HEK293 (cell line): ENCODE measurements at regions not wholly inside any gene's neighbourhood (a gene's known extent, or its start where the extent isn't known, plus 50 kb on each side); places are given as distances from the start of the nearest gene placed in this dataset.

Source experiments
- CTCF ChIA-PET: fragments of 350-600 bp; formaldehyde crosslinking; extraction: SDS; loops from one replicate; lab custom pipeline; 2021; ENCODE audit warnings: antibody characterized with exemption; lab: Yijun Ruan, JAX
- POLR2A ChIA-PET: fragments of 300-600 bp; formaldehyde crosslinking; extraction: SDS; loops from one replicate; lab custom pipeline; 2020; ENCODE audit warnings: antibody characterized with exemption, inconsistent platforms; lab: Yijun Ruan, JAX
- H3K27ac ChIP-seq: fragments of 200-500 bp; sonication (Bioruptor generic); 2 replicates; pipeline ENCODE4 v1.5.1; 2014; ENCODE audit warnings: low read depth, low read length, control low read depth, inconsistent platforms; ENCODE audit errors: extremely low read depth
- H3K36me3 ChIP-seq, 2 experiments: fragments of 200-500 bp in 1 of 2; sonication (Bioruptor generic) in 1 of 2; 1 replicate in 1 of 2; 2 replicates in 1 of 2; pipeline ENCODE4 v1.5.1; 2014 to 2017; ENCODE audit warnings: inconsistent platforms in 2 of 2, low read length in 2 of 2; ENCODE audit not compliant: control insufficient read depth in 2 of 2, insufficient read depth in 1 of 2
- H3K4me1 ChIP-seq: fragments of 200-500 bp; sonication (Bioruptor generic); 2 replicates; pipeline ENCODE4 v1.5.1; 2014; ENCODE audit warnings: mild to moderate bottlenecking, low read length, inconsistent platforms; ENCODE audit not compliant: control insufficient read depth, insufficient read depth
- H3K4me3 ChIP-seq: 2 replicates; pipeline ENCODE4 v1.5.1; 2011; ENCODE audit warnings: low read depth, mild to moderate bottlenecking, control low read depth, low read length, moderate library complexity
- H3K9me3 ChIP-seq: fragments of 200-500 bp; sonication (Bioruptor generic); 2 replicates; pipeline ENCODE4 v1.5.1; 2014; ENCODE audit warnings: low read depth, low read length, inconsistent platforms; ENCODE audit not compliant: control insufficient read depth, insufficient read depth
- KLF7 ChIP-seq: fragments of 450-650 bp; formaldehyde crosslinking; IDR thresholded peaks from 2 replicates; pipeline ENCODE4 v1.5.1; 2016; ENCODE audit warnings: missing biosample characterization, missing genetic modification characterization, borderline replicate concordance
- MYNN ChIP-seq: fragments of 450-650 bp; formaldehyde crosslinking; IDR thresholded peaks from 2 replicates; pipeline ENCODE4 v1.5.1; 2016; ENCODE audit warnings: missing biosample characterization, missing genetic modification characterization, borderline replicate concordance
- TCF7L2 ChIP-seq: IDR thresholded peaks from 2 replicates; pipeline ENCODE4 v1.6.1; 2011; ENCODE audit warnings: low read depth, mild to moderate bottlenecking, inconsistent platforms, low read length, moderate library complexity, borderline replicate concordance
- ZBTB21 ChIP-seq: fragments of 450-650 bp; formaldehyde crosslinking; IDR thresholded peaks from 2 replicates; pipeline ENCODE4 v1.5.1; 2017; ENCODE audit warnings: missing biosample characterization, missing genetic modification characterization
- ZNF132 ChIP-seq: fragments of 450-650 bp; formaldehyde crosslinking; IDR thresholded peaks from 2 replicates; pipeline ENCODE4 v1.5.1; 2017; ENCODE audit warnings: missing biosample characterization, missing genetic modification characterization, borderline replicate concordance
- ZNF239 ChIP-seq: fragments of 450-650 bp; formaldehyde crosslinking; IDR thresholded peaks from 2 replicates; pipeline ENCODE4 v1.5.1; 2016; ENCODE audit warnings: missing biosample characterization, missing genetic modification characterization
- ZNF610 ChIP-seq: fragments of 450-650 bp; formaldehyde crosslinking; IDR thresholded peaks from 2 replicates; pipeline ENCODE4 v1.5.1; 2016; ENCODE audit warnings: missing biosample characterization, missing genetic modification characterization, borderline replicate concordance
- ZNF785 ChIP-seq: fragments of 450-650 bp; formaldehyde crosslinking; IDR thresholded peaks from 2 replicates; pipeline ENCODE4 v1.5.1; 2016; ENCODE audit warnings: missing biosample characterization, missing genetic modification characterization
- TF ChIP-seq, protein P1 (sequence below): fragments of 450-650 bp; formaldehyde crosslinking; IDR thresholded peaks from 2 replicates; pipeline ENCODE4 v1.5.1; 2017; ENCODE audit warnings: missing biosample characterization, missing genetic modification characterization
- TF ChIP-seq, protein P2 (sequence below): fragments of 450-650 bp; formaldehyde crosslinking; conservative IDR thresholded peaks from 2 replicates; pipeline ENCODE4 v1.5.1; 2016; ENCODE audit warnings: low read depth, missing biosample characterization, missing genetic modification characterization
- TF ChIP-seq, protein P3 (sequence below): fragments of 450-650 bp; formaldehyde crosslinking; IDR thresholded peaks from 2 replicates; pipeline ENCODE4 v1.5.1; 2016; ENCODE audit warnings: missing biosample characterization, missing genetic modification characterization
- TF ChIP-seq, protein P4 (sequence below): fragments of 450-650 bp; formaldehyde crosslinking; IDR thresholded peaks from 2 replicates; pipeline ENCODE4 v1.5.1; 2016; ENCODE audit warnings: missing biosample characterization, missing genetic modification characterization
- TF ChIP-seq, protein P5 (sequence below): fragments of 450-650 bp; formaldehyde crosslinking; IDR thresholded peaks from 2 replicates; pipeline ENCODE4 v1.5.1; 2016; ENCODE audit warnings: missing biosample characterization, missing genetic modification characterization

DNA sequence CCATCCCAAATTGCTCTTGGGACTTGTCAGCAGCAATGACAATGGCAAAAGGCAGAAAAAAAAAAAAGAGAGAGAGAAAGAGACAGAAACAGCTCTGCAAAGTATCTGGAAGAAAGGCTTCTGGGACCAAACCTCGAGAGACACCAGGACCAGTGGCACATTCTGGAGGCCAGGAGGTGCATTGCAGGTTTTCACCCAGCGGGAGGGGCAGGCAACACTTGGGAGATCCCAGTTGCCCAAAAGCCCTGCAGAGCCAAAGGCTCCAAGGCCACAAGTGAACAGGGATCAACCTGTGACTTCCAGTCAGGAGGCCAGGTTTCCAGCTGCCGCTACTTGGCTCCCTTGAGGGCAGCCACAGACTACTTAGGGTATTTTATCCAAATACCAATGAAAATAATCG, 110.8 kb upstream of the CDH5 start:
- H3K9me3 ChIP-seq = no peaks in the 10 kb centered on the region
- no peak overlapping the region for H3K4me3 ChIP-seq
- TF ChIP-seq, protein P1, sequence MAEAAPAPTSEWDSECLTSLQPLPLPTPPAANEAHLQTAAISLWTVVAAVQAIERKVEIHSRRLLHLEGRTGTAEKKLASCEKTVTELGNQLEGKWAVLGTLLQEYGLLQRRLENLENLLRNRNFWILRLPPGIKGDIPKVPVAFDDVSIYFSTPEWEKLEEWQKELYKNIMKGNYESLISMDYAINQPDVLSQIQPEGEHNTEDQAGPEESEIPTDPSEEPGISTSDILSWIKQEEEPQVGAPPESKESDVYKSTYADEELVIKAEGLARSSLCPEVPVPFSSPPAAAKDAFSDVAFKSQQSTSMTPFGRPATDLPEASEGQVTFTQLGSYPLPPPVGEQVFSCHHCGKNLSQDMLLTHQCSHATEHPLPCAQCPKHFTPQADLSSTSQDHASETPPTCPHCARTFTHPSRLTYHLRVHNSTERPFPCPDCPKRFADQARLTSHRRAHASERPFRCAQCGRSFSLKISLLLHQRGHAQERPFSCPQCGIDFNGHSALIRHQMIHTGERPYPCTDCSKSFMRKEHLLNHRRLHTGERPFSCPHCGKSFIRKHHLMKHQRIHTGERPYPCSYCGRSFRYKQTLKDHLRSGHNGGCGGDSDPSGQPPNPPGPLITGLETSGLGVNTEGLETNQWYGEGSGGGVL (tag by site-specific recombination) = no peak
- no peak for TF ChIP-seq TCF7L2
- H3K36me3 ChIP-seq = no peaks in the 10 kb centered on the region
- H3K27ac ChIP-seq = no peak overlapping the region
- POLR2A ChIA-PET = no interaction called here
- no peaks in the 10 kb centered on the region for H3K4me1 ChIP-seq
- CTCF ChIA-PET = no interaction called here

DNA sequence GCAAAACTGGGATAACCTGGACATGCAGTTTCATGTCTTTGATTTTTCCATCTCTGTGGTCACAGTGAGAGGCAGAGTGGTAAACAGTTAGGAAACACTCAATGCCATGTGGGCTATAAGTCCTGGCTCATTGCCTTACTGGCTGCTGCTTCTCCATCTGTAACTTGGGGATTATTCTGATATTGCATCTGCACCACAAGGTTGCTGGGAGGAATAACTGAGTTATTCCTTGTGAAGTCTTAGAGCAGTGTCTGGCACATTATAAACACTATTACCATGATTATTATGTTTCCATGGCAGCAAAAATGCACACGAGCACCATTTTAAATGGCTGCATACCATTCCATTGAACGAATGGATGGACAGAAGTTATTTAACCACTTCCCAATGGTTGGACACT, 111.7 kb upstream of the CDH5 start:
- Histone ChIP-seq H3K27ac (no peak overlapping the region), H3K9me3 (no peaks in the 10 kb centered on the region), H3K4me3 (no peak overlapping the region), H3K36me3 (no peaks in the 10 kb centered on the region), H3K4me1 (no peaks in the 10 kb centered on the region)
- ChIA-PET CTCF (no interaction called here), POLR2A (no interaction called here)
- TF ChIP-seq MYNN (tag by site-specific recombination) = no peak
- no peak for TF ChIP-seq KLF7 (tag by site-specific recombination)
- TF ChIP-seq, protein P2, sequence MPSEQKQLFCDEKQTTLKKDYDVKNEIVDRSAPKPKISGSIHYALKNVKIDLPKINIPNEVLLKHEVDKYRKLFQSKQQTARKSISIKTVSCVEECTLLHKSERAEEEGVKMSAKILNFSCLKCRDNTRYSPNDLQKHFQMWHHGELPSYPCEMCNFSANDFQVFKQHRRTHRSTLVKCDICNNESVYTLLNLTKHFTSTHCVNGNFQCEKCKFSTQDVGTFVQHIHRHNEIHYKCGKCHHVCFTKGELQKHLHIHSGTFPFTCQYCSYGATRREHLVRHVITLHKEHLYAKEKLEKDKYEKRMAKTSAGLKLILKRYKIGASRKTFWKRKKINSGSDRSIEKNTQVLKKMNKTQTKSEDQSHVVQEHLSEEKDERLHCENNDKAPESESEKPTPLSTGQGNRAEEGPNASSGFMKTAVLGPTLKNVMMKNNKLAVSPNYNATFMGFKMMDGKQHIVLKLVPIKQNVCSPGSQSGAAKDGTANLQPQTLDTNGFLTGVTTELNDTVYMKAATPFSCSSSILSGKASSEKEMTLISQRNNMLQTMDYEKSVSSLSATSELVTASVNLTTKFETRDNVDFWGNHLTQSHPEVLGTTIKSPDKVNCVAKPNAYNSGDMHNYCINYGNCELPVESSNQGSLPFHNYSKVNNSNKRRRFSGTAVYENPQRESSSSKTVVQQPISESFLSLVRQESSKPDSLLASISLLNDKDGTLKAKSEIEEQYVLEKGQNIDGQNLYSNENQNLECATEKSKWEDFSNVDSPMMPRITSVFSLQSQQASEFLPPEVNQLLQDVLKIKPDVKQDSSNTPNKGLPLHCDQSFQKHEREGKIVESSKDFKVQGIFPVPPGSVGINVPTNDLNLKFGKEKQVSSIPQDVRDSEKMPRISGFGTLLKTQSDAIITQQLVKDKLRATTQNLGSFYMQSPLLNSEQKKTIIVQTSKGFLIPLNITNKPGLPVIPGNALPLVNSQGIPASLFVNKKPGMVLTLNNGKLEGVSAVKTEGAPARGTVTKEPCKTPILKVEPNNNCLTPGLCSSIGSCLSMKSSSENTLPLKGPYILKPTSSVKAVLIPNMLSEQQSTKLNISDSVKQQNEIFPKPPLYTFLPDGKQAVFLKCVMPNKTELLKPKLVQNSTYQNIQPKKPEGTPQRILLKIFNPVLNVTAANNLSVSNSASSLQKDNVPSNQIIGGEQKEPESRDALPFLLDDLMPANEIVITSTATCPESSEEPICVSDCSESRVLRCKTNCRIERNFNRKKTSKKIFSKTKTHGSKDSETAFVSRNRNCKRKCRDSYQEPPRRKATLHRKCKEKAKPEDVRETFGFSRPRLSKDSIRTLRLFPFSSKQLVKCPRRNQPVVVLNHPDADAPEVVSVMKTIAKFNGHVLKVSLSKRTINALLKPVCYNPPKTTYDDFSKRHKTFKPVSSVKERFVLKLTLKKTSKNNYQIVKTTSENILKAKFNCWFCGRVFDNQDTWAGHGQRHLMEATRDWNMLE (tag by site-specific recombination) = no peak
- no peak for TF ChIP-seq ZNF132 (tag by site-specific recombination)
- TF ChIP-seq, protein P3, sequence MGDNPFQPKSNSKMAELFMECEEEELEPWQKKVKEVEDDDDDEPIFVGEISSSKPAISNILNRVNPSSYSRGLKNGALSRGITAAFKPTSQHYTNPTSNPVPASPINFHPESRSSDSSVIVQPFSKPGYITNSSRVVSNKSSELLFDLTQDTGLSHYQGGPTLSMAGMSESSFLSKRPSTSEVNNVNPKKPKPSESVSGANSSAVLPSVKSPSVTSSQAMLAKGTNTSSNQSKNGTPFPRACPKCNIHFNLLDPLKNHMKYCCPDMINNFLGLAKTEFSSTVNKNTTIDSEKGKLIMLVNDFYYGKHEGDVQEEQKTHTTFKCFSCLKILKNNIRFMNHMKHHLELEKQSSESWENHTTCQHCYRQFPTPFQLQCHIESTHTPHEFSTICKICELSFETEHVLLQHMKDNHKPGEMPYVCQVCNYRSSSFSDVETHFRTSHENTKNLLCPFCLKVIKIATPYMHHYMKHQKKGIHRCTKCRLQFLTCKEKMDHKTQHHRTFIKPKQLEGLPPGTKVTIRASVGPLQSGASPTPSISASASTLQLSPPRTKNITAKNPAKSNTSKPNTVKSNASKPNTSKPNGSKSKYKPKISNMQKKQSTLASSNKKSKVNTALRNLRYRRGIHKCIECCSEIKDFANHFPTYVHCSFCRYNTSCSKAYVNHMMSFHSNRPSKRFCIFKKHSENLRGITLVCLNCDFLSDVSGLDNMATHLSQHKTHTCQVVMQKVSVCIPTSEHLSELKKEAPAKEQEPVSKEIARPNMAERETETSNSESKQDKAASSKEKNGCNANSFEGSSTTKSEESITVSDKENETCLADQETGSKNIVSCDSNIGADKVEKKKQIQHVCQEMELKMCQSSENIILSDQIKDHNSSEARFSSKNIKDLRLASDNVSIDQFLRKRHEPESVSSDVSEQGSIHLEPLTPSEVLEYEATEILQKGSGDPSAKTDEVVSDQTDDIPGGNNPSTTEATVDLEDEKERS (tag by site-specific recombination) = no peak

DNA sequence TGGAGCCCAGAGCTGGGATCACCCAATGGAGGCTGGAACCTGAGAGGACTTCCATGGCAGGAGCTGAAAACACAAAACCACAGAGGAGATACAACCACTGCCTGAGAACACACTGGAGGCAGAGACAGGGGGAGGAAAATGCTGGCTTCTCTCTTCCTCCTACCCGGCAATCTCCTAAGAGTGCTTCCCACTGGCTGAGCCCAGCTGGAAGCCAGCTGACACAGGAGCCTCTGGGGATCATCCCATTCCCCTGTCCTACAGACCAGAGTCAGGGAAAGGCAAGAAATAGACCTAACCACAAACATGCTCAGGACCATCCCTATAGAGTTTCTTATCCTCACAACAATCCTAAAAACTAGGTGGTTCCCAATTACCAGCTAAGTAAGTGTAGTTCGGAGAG, 112.4 kb upstream of the CDH5 start:
- ChIA-PET POLR2A (no interaction called here), CTCF (interaction anchor here (1.1 kb wide), 1 partner anchor 1184 kb away, joined by 3 read pairs; no protein-coding TSS in a partner anchor)
- no peak for TF ChIP-seq ZNF239
- TF ChIP-seq ZNF785 = no peak
- no peak for TF ChIP-seq ZNF610 (tag by site-specific recombination)
- TF ChIP-seq, protein P4, sequence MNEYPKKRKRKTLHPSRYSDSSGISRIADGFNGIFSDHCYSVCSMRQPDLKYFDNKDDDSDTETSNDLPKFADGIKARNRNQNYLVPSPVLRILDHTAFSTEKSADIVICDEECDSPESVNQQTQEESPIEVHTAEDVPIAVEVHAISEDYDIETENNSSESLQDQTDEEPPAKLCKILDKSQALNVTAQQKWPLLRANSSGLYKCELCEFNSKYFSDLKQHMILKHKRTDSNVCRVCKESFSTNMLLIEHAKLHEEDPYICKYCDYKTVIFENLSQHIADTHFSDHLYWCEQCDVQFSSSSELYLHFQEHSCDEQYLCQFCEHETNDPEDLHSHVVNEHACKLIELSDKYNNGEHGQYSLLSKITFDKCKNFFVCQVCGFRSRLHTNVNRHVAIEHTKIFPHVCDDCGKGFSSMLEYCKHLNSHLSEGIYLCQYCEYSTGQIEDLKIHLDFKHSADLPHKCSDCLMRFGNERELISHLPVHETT (tag by site-specific recombination) = no peak
- TF ChIP-seq, protein P5, sequence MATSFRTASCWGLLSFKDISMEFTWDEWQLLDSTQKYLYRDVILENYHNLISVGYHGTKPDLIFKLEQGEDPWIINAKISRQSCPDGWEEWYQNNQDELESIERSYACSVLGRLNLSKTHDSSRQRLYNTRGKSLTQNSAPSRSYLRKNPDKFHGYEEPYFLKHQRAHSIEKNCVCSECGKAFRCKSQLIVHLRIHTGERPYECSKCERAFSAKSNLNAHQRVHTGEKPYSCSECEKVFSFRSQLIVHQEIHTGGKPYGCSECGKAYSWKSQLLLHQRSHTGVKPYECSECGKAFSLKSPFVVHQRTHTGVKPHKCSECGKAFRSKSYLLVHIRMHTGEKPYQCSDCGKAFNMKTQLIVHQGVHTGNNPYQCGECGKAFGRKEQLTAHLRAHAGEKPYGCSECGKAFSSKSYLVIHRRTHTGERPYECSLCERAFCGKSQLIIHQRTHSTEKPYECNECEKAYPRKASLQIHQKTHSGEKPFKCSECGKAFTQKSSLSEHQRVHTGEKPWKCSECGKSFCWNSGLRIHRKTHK (tag by site-specific recombination) = no peak
- no peak for TF ChIP-seq ZBTB21

More for the DNA sequence above, 112.4 kb upstream of the CDH5 start:
- Histone ChIP-seq H3K4me1 (no peaks in the 10 kb centered on the region), H3K36me3 (no peaks in the 10 kb centered on the region), H3K9me3 (no peaks in the 10 kb centered on the region), H3K27ac (no peak overlapping the region), H3K4me3 (no peak overlapping the region)
